ENCODE measurements at regions not wholly inside any gene's neighbourhood (a gene's known extent, or its start where the extent isn't known, plus 50 kb on each side); places are given as distances from the start of the nearest gene placed in this dataset.
A peak's percentile ranks its signal among the peaks of the same experiment; 100 is the strongest.

DNA sequence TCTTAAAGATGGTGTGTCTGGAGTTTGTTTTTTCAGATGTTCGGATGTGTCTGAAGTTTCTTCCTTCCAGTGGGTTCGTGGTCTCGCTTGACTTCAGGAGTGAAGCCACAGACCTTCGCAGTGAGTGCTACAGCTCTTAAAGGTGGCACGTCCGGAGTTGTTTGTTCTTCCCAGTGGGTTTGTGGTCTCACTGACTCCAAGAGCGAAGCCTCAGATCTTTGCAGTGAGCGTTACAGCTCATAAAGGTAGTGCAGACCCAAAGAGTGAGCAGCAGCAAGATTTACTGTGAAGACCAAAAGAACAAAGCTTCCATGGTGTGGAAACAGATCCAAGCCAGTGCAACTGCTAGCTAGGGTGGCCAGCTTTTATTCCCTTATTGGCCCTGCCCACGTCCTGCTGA is 1430.4 kb upstream of the B3GALT2 start:
- Histone ChIP-seq H3K27me3 (ENCODE audit: insufficient read depth, low read length, poor library complexity) (no peaks in the 10 kb centered on the region), H4K20me1 (ENCODE audit: insufficient read depth, low read length) (no peaks in the 10 kb centered on the region), H3K36me3 (ENCODE audit: insufficient read depth, low read length) (no peaks in the 10 kb centered on the region), H3K4me2 (ENCODE audit: insufficient read depth, low read length) (no peak overlapping the region; the same call in 1 of the 2 replicates), H3K4me1 (ENCODE audit: insufficient read depth, low read length) (no peaks in the 10 kb centered on the region; the same call in 1 of the 2 replicates), H2AFZ (ENCODE audit: low read depth, low read length) (no peak overlapping the region), H3K27ac (ENCODE audit: low read length) (peak overlapping the region; percentile 61), H3K4me3 (ENCODE audit: low read depth in 1 of 2, low read length in 2 of 2) (0 out of 4 replicates have a peak overlapping the region, but pooled peaks of 1 of the 2 experiments have one; percentile 27), H3K9me3 (ENCODE audit: insufficient read depth, low read length, severe bottlenecking) (peaks cover 2% of the 10 kb centered on the region), H3K79me2 (ENCODE audit: insufficient read depth, low read length) (no peaks in the 10 kb centered on the region), H3K9ac (ENCODE audit: low read depth, low read length) (peak overlapping the region; percentile 26; the same call in 1 of the 2 replicates)
- no peak for TF ChIP-seq EZH2 (IDR thresholded peaks at IDR 0.05; ENCODE audit: borderline replicate concordance, low read depth, low read length, severe bottlenecking)
- TF ChIP-seq, protein P1, sequence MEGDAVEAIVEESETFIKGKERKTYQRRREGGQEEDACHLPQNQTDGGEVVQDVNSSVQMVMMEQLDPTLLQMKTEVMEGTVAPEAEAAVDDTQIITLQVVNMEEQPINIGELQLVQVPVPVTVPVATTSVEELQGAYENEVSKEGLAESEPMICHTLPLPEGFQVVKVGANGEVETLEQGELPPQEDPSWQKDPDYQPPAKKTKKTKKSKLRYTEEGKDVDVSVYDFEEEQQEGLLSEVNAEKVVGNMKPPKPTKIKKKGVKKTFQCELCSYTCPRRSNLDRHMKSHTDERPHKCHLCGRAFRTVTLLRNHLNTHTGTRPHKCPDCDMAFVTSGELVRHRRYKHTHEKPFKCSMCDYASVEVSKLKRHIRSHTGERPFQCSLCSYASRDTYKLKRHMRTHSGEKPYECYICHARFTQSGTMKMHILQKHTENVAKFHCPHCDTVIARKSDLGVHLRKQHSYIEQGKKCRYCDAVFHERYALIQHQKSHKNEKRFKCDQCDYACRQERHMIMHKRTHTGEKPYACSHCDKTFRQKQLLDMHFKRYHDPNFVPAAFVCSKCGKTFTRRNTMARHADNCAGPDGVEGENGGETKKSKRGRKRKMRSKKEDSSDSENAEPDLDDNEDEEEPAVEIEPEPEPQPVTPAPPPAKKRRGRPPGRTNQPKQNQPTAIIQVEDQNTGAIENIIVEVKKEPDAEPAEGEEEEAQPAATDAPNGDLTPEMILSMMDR (IDR thresholded peaks at IDR 0.05; ENCODE audit: borderline replicate concordance, extremely low read depth, low read length, poor library complexity, severe bottlenecking): no peak
- DNase-seq: peak; percentile 39
- ATAC-seq (ENCODE audit: insufficient read depth, low read depth): peak; percentile 68

DNA sequence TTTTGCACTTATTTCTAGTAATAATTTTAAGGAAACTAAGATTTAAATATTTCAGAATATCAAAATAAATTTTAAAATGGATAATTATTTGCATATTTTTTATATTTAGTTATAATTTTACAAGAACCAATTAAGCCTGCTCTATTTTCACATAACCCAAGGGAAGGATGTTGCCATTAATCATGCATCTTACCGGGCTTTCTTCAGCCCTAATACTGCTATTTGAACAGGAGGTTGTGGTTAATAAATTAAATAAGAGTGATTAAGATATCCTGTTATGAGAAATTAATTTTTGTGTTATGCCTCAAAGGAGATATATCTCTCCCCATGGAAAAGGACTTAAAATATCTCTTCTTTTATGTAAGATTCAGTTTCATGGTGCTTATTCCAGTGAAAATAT is 1415.8 kb upstream of the B3GALT2 start:
- Histone ChIP-seq H3K4me1 (ENCODE audit: insufficient read depth, low read length) (peaks cover 17% of the 10 kb centered on the region), H2AFZ (ENCODE audit: low read depth, low read length) (no peak overlapping the region), H3K27ac (ENCODE audit: low read length) (no peak overlapping the region), H3K27me3 (ENCODE audit: insufficient read depth, low read length, poor library complexity) (no peaks in the 10 kb centered on the region), H4K20me1 (ENCODE audit: insufficient read depth, low read length) (no peaks in the 10 kb centered on the region), H3K4me3 (ENCODE audit: low read depth in 1 of 2, low read length in 2 of 2) (no peak overlapping the region), H3K4me2 (ENCODE audit: insufficient read depth, low read length) (no peak overlapping the region), H3K36me3 (ENCODE audit: insufficient read depth, low read length) (no peaks in the 10 kb centered on the region), H3K9ac (ENCODE audit: low read depth, low read length) (no peak overlapping the region), H3K79me2 (ENCODE audit: insufficient read depth, low read length) (no peaks in the 10 kb centered on the region), H3K9me3 (ENCODE audit: insufficient read depth, low read length, severe bottlenecking) (no peaks in the 10 kb centered on the region)
- DNase-seq (no peak), ATAC-seq (ENCODE audit: insufficient read depth, low read depth) (no peak)
- TF ChIP-seq, protein P1 (IDR thresholded peaks at IDR 0.05; ENCODE audit: borderline replicate concordance, extremely low read depth, low read length, poor library complexity, severe bottlenecking): no peak
- TF ChIP-seq EZH2 (IDR thresholded peaks at IDR 0.05; ENCODE audit: borderline replicate concordance, low read depth, low read length, severe bottlenecking): no peak

DNA sequence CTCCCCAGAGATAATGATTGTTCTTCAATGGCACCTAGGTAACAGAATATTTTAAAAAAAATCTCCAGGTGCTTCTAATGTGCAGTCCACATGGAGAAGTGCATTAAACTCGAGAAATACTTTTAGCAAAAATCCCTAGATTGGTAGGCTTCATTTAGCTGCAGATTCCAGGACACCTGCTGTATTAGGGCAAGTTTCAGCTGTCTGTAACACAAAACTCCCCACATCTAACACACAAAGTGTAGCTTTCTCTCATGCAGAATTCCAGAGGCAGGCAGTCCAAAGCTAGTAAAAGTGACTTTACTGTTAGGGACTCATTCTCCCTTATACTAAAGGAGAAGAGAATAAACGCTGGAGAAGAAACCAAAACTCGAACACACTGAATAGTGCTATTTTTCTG is 1414.3 kb upstream of the B3GALT2 start:
- H3K27me3 ChIP-seq (ENCODE audit: insufficient read depth, low read length, poor library complexity): no peaks in the 10 kb centered on the region
- DNase-seq: no peak
- no peak overlapping the region for H3K4me3 ChIP-seq (ENCODE audit: low read depth in 1 of 2, low read length in 2 of 2)
- no peak for ATAC-seq (ENCODE audit: insufficient read depth, low read depth)
- no peak overlapping the region for H2AFZ ChIP-seq (ENCODE audit: low read depth, low read length)
- H3K4me1 ChIP-seq (ENCODE audit: insufficient read depth, low read length): peaks cover 2% of the 10 kb centered on the region; the same call in 1 of the 2 replicates
- H3K9me3 ChIP-seq (ENCODE audit: insufficient read depth, low read length, severe bottlenecking): no peaks in the 10 kb centered on the region
- H4K20me1 ChIP-seq (ENCODE audit: insufficient read depth, low read length): no peaks in the 10 kb centered on the region
- no peak overlapping the region for H3K9ac ChIP-seq (ENCODE audit: low read depth, low read length)
- no peaks in the 10 kb centered on the region for H3K79me2 ChIP-seq (ENCODE audit: insufficient read depth, low read length)
- TF ChIP-seq EZH2 (IDR thresholded peaks at IDR 0.05; ENCODE audit: borderline replicate concordance, low read depth, low read length, severe bottlenecking): no peak
- TF ChIP-seq, protein P1 (IDR thresholded peaks at IDR 0.05; ENCODE audit: borderline replicate concordance, extremely low read depth, low read length, poor library complexity, severe bottlenecking): no peak
- no peak overlapping the region for H3K4me2 ChIP-seq (ENCODE audit: insufficient read depth, low read length)
- no peak overlapping the region for H3K27ac ChIP-seq (ENCODE audit: low read length)
- no peaks in the 10 kb centered on the region for H3K36me3 ChIP-seq (ENCODE audit: insufficient read depth, low read length)

DNA sequence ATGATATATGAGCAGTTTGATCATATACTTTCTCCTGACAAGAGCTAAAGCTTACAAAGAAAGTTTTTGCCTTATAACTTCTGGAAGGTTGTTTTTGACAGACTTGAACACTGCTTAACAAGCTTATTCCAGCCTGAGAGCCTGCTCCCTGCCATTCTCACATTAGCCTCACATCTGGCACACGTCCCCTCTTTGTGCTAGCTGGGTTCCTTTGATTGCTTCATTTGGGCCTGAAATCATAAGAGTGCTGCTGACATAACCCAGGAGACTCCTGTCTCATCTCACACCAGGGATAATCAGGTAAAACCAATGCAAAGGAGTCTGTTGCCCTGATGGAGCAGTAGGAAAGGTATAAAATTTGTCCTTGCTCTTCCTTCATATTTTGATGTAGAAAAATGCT is 1411.7 kb upstream of the B3GALT2 start:
- H3K4me1 ChIP-seq (ENCODE audit: insufficient read depth, low read length): no peaks in the 10 kb centered on the region
- TF ChIP-seq, protein P1 (IDR thresholded peaks at IDR 0.05; ENCODE audit: borderline replicate concordance, extremely low read depth, low read length, poor library complexity, severe bottlenecking): no peak
- no peak for TF ChIP-seq EZH2 (IDR thresholded peaks at IDR 0.05; ENCODE audit: borderline replicate concordance, low read depth, low read length, severe bottlenecking)
- no peaks in the 10 kb centered on the region for H3K27me3 ChIP-seq (ENCODE audit: insufficient read depth, low read length, poor library complexity)
- H3K79me2 ChIP-seq (ENCODE audit: insufficient read depth, low read length): no peaks in the 10 kb centered on the region
- no peak overlapping the region for H2AFZ ChIP-seq (ENCODE audit: low read depth, low read length)
- ATAC-seq (ENCODE audit: insufficient read depth, low read depth) (no peak), DNase-seq (no peak)
- H3K9me3 ChIP-seq (ENCODE audit: insufficient read depth, low read length, severe bottlenecking): no peaks in the 10 kb centered on the region
- H3K36me3 ChIP-seq (ENCODE audit: insufficient read depth, low read length): no peaks in the 10 kb centered on the region
- no peak overlapping the region for H3K4me2 ChIP-seq (ENCODE audit: insufficient read depth, low read length)
- no peak overlapping the region for H3K9ac ChIP-seq (ENCODE audit: low read depth, low read length)
- no peaks in the 10 kb centered on the region for H4K20me1 ChIP-seq (ENCODE audit: insufficient read depth, low read length)
- H3K4me3 ChIP-seq (ENCODE audit: low read depth in 1 of 2, low read length in 2 of 2): no peak overlapping the region
- no peak overlapping the region for H3K27ac ChIP-seq (ENCODE audit: low read length)
